ENCODE measurements at regions not wholly inside any gene's neighbourhood (a gene's known extent, or its start where the extent isn't known, plus 50 kb on each side); places are given as distances from the start of the nearest gene placed in this dataset.

DNA sequence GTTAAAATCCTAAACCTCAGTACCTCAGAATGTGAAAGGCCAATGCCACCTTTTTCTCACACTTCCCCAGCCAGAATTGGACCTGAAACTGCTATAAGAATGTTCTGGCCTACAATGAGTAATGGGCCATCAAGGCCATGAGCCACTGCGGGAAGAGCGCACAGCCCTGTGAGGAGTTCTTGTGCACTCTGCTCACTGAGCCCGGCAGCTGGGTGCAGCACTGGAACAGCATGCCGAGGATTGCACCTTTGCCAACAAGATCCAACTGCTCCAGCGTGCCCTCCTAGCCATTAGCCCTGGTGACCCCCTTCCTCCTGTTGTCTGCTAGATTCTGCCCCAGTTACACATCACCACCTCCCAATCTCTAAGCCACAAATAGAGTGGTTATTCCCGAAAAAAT is 758.1 kb downstream of the PRELID2 start:
- TF ChIP-seq, protein P1, sequence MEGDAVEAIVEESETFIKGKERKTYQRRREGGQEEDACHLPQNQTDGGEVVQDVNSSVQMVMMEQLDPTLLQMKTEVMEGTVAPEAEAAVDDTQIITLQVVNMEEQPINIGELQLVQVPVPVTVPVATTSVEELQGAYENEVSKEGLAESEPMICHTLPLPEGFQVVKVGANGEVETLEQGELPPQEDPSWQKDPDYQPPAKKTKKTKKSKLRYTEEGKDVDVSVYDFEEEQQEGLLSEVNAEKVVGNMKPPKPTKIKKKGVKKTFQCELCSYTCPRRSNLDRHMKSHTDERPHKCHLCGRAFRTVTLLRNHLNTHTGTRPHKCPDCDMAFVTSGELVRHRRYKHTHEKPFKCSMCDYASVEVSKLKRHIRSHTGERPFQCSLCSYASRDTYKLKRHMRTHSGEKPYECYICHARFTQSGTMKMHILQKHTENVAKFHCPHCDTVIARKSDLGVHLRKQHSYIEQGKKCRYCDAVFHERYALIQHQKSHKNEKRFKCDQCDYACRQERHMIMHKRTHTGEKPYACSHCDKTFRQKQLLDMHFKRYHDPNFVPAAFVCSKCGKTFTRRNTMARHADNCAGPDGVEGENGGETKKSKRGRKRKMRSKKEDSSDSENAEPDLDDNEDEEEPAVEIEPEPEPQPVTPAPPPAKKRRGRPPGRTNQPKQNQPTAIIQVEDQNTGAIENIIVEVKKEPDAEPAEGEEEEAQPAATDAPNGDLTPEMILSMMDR (IDR thresholded peaks at IDR 0.05), result no peak
- no peak for TF ChIP-seq POLR2A (IDR thresholded peaks at IDR 0.05)

Measured in heart left ventricle (tissue), 13 donors.